Fibroblast of mammary gland (primary cell): ENCODE measurements at regions not wholly inside any gene's neighbourhood (a gene's known extent, or its start where the extent isn't known, plus 50 kb on each side); places are given as distances from the start of the nearest gene placed in this dataset.

Source experiments
- DNase-seq: peaks from one replicate; pipeline ENCODE4 v3.0.0-alpha.2; 2010; ENCODE audit warnings: low read depth
- H3K4me3 ChIP-seq: 2 replicates; pipeline ENCODE4 v1.5.1; 2011; ENCODE audit warnings: low read depth, mild to moderate bottlenecking, low read length, moderate library complexity; ENCODE audit not compliant: control insufficient read depth
- CTCF ChIP-seq: conservative IDR thresholded peaks from 2 replicates; pipeline ENCODE4 v1.5.1; 2011; ENCODE audit warnings: low read depth, low read length, inconsistent platforms; ENCODE audit not compliant: control insufficient read depth, insufficient read depth

- TF ChIP-seq CTCF, result no peak
- DNase-seq, result no peak
Measured at GRCh38 chr12:98151105-98151590, 364.2 kb upstream of the TMPO start.

GRCh38 chr12:98151984-98152383, 363.4 kb upstream of the TMPO start:
- H3K4me3 ChIP-seq, result no peak overlapping the region
- no peak for TF ChIP-seq CTCF
- no peak for DNase-seq

More at GRCh38 chr12:98151105-98151590, 364.2 kb upstream of the TMPO start:
- no peak overlapping the region for H3K4me3 ChIP-seq

- peak; percentile 15 for DNase-seq
- TF ChIP-seq CTCF, result peak; percentile 14
- no peak overlapping the region for H3K4me3 ChIP-seq
Measured at GRCh38 chr12:98154850-98155249, 360.5 kb upstream of the TMPO start.

DNA sequence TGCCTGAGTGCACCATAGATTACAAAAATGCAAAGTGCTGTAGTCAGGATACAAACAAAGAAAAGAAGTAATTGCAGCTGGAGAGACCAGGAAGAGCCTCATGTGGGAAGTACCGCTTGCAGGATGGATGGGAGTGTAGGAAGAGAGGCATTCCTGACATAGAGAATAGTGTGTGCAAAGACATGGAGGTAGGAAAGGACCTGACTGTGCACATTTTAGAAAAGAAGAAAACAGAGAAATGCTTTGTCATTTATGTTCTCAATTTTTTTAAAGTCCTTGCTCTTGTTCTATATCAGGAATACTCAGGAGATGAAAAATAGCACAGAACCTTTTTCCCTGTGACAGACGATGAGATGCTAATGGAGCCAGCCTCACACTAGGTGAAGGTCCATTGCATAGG, 358.7 kb upstream of the TMPO start:
- TF ChIP-seq CTCF, result no peak
- H3K4me3 ChIP-seq, result no peak overlapping the region
- DNase-seq, result no peak

DNA sequence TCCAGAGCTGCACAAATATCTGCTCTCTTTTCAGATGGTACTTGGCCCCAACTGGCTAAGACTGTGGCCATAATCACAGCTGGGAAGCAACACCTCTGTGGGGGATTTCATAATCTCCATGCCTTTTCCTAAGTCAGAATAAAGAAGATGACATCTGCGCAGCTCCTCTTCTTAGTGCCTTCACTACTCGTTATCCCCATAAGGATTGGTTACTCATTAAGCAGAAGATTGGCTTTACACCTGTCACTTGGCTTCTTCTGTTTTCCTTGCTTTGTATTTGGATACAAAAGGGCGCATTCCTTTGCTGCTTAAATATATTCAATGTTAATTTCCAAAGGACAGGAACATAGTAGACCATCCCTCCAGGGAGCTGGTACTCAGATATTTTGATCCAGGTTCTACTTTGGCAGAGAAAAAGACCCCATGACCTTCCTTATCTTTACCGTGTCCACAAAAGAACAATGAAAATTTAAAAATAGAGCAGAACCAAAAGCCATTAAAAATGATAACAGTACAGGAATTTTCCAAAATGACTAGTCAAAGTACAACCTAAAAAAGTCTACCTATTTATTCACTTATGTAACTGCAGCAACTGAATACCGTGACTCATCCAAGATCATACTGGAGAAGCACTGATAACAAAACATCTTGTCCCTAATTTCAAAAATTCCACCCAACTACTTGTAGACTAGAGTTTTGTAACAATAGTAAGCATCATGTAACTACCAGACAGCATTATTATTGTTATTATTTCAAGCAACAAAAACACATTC, 352.3 kb upstream of the TMPO start:
- no peak for TF ChIP-seq CTCF
- DNase-seq, result no peak
- H3K4me3 ChIP-seq, result no peak overlapping the region

DNA sequence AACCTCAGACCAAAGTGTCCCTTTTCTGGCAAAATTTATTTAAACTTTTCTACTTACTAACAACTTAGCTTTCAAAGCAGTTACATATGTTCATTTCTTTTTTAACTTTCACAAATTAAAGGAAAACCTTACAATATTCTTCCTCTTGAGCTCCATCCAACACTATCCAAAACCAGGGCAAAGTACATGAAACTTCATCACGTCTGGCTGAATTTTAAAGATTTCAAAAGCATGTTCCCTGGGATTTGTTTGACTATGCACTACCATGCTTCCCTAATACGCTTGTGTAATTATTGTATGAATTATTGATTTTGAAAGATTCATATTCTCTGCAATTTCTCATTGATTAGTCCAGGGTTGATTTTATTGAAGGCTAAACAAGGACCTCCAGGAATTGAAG, 343.1 kb upstream of the TMPO start:
- H3K4me3 ChIP-seq, result no peak overlapping the region
- no peak for TF ChIP-seq CTCF
- DNase-seq, result no peak
